ENCODE measurements at regions not wholly inside any gene's neighbourhood (a gene's known extent, or its start where the extent isn't known, plus 50 kb on each side); places are given as distances from the start of the nearest gene placed in this dataset.

DNA sequence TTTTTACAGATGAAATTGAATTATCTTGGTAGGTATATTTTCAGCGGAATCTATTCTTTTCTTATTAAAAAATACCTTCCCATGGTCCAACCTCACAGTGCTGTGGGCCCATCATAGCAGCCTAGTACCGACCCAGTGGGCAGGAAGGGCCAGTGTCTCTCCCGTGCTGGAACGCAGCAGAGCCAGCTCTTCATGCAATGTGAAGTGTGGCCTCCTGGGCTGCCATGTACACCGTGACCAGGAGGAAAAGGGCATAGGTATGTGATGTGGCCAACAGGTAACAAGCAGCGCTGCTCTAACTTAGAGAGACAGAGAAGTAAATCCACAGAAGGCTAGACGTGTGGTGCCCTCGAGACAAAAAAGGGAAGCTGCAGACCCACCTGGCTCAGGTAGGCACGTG is 221.1 kb upstream of the SALL3 start:
- Histone ChIP-seq H3K4me2 (ENCODE audit: extremely low read depth, insufficient read depth, low read length) (no peak overlapping the region), H3K36me3 (ENCODE audit: control insufficient read depth, insufficient read depth, low read length) (no peaks in the 10 kb centered on the region), H3K9me3 (ENCODE audit: control insufficient read depth, insufficient read depth, low read depth, low read length) (no peaks in the 10 kb centered on the region), H4K20me1 (ENCODE audit: control insufficient read depth, extremely low read depth, insufficient read depth, low read length) (no peaks in the 10 kb centered on the region), H2AFZ (ENCODE audit: low read length) (no peak overlapping the region), H3K9ac (ENCODE audit: insufficient read depth, low read length) (no peak overlapping the region), H3K27ac (ENCODE audit: insufficient read depth, low read length) (no peak overlapping the region), H3K79me2 (ENCODE audit: control insufficient read depth, insufficient read depth, low read length) (no peaks in the 10 kb centered on the region), H3K27me3 (ENCODE audit: control insufficient read depth, insufficient read depth, low read length) (no peaks in the 10 kb centered on the region), H3K4me3 (replicated peaks in 1 of 4; ENCODE audit: control extremely low read depth in 1 of 4, insufficient read depth in 1 of 4, low read depth in 3 of 4, low read length in 4 of 4) (no peak overlapping the region), H3K4me1 (ENCODE audit: control insufficient read depth, extremely low read depth, insufficient read depth, low read length) (no peaks in the 10 kb centered on the region)
- TF ChIP-seq, protein P1, sequence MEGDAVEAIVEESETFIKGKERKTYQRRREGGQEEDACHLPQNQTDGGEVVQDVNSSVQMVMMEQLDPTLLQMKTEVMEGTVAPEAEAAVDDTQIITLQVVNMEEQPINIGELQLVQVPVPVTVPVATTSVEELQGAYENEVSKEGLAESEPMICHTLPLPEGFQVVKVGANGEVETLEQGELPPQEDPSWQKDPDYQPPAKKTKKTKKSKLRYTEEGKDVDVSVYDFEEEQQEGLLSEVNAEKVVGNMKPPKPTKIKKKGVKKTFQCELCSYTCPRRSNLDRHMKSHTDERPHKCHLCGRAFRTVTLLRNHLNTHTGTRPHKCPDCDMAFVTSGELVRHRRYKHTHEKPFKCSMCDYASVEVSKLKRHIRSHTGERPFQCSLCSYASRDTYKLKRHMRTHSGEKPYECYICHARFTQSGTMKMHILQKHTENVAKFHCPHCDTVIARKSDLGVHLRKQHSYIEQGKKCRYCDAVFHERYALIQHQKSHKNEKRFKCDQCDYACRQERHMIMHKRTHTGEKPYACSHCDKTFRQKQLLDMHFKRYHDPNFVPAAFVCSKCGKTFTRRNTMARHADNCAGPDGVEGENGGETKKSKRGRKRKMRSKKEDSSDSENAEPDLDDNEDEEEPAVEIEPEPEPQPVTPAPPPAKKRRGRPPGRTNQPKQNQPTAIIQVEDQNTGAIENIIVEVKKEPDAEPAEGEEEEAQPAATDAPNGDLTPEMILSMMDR (conservative IDR thresholded peaks at IDR 0.05 in 1 of 2, IDR thresholded peaks at IDR 0.05 in 1 of 2; ENCODE audit: low read depth in 1 of 2, low read length in 2 of 2): no peak
- no peak for DNase-seq (ENCODE audit: low read depth in 2 of 2)

DNA sequence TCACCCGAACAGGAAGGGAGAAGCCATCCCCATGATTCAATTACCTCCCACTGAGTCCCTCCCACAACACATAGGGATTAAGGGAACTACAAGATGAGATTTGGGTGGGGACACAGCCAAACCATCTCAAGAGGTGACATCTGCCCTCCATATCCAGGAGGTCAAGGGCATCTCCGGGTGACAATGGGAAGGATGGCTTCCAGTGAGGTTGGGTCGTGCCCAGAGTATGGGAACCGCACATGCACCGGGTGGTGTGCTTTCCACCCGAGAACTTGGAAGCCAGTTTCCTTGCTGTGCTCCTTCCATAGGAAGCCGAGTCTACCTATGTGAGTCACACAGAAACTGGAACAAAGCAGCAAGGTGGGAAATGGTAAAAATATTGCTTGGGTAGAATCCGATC is 216.9 kb upstream of the SALL3 start:
- H3K27me3 ChIP-seq (ENCODE audit: control insufficient read depth, insufficient read depth, low read length): no peaks in the 10 kb centered on the region
- no peak for TF ChIP-seq EZH2 (IDR thresholded peaks at IDR 0.05; ENCODE audit: low read length, missing control alignments)
- TF ChIP-seq, protein P1 (conservative IDR thresholded peaks at IDR 0.05 in 1 of 2, IDR thresholded peaks at IDR 0.05 in 1 of 2; ENCODE audit: low read depth in 1 of 2, low read length in 2 of 2): no peak

DNA sequence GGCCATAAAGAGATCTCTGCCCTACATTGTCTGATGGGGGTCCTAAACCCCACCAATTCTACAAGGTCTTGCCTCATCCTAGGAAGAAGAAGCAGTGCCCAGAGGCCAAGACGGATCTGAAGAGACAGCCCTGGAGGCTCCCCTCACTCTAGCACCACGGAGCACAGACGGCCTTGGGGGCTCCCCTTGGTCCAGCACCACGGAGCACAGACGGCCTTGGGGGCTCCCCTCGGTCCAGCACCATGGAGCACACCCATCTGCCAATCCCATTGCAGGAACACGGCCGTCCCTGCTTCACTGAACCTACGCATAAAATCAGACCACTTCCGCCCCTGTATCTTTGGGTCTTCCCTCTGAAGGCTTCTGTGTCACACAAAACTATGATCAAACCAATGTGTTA is 215.1 kb upstream of the SALL3 start:
- H3K9me3 ChIP-seq (ENCODE audit: control insufficient read depth, insufficient read depth, low read depth, low read length): no peaks in the 10 kb centered on the region
- TF ChIP-seq, protein P1 (conservative IDR thresholded peaks at IDR 0.05 in 1 of 2, IDR thresholded peaks at IDR 0.05 in 1 of 2; ENCODE audit: low read depth in 1 of 2, low read length in 2 of 2): no peak
- no peak for TF ChIP-seq EZH2 (IDR thresholded peaks at IDR 0.05; ENCODE audit: low read length, missing control alignments)
- H2AFZ ChIP-seq (ENCODE audit: low read length): no peak overlapping the region

More for the DNA sequence above, 216.9 kb upstream of the SALL3 start:
- DNase-seq (ENCODE audit: low read depth in 2 of 2): no peak
- no peak overlapping the region for H2AFZ ChIP-seq (ENCODE audit: low read length)
- no peaks in the 10 kb centered on the region for H3K79me2 ChIP-seq (ENCODE audit: control insufficient read depth, insufficient read depth, low read length)
- no peaks in the 10 kb centered on the region for H3K9me3 ChIP-seq (ENCODE audit: control insufficient read depth, insufficient read depth, low read depth, low read length)
- H3K4me3 ChIP-seq (replicated peaks in 1 of 4; ENCODE audit: control extremely low read depth in 1 of 4, insufficient read depth in 1 of 4, low read depth in 3 of 4, low read length in 4 of 4): no peak overlapping the region
- no peaks in the 10 kb centered on the region for H3K4me1 ChIP-seq (ENCODE audit: control insufficient read depth, extremely low read depth, insufficient read depth, low read length)
- H3K36me3 ChIP-seq (ENCODE audit: control insufficient read depth, insufficient read depth, low read length): no peaks in the 10 kb centered on the region
- no peak overlapping the region for H3K27ac ChIP-seq (ENCODE audit: insufficient read depth, low read length)
- H3K9ac ChIP-seq (ENCODE audit: insufficient read depth, low read length): no peak overlapping the region
- H4K20me1 ChIP-seq (ENCODE audit: control insufficient read depth, extremely low read depth, insufficient read depth, low read length): no peaks in the 10 kb centered on the region
- no peak overlapping the region for H3K4me2 ChIP-seq (ENCODE audit: extremely low read depth, insufficient read depth, low read length)

More for the DNA sequence above, 215.1 kb upstream of the SALL3 start:
- H3K27me3 ChIP-seq (ENCODE audit: control insufficient read depth, insufficient read depth, low read length): no peaks in the 10 kb centered on the region
- no peaks in the 10 kb centered on the region for H4K20me1 ChIP-seq (ENCODE audit: control insufficient read depth, extremely low read depth, insufficient read depth, low read length)
- H3K4me3 ChIP-seq (replicated peaks in 1 of 4; ENCODE audit: control extremely low read depth in 1 of 4, insufficient read depth in 1 of 4, low read depth in 3 of 4, low read length in 4 of 4): no peak overlapping the region
- H3K9ac ChIP-seq (ENCODE audit: insufficient read depth, low read length): no peak overlapping the region
- no peaks in the 10 kb centered on the region for H3K4me1 ChIP-seq (ENCODE audit: control insufficient read depth, extremely low read depth, insufficient read depth, low read length)
- H3K4me2 ChIP-seq (ENCODE audit: extremely low read depth, insufficient read depth, low read length): no peak overlapping the region
- no peak overlapping the region for H3K27ac ChIP-seq (ENCODE audit: insufficient read depth, low read length)
- H3K79me2 ChIP-seq (ENCODE audit: control insufficient read depth, insufficient read depth, low read length): no peaks in the 10 kb centered on the region
- no peaks in the 10 kb centered on the region for H3K36me3 ChIP-seq (ENCODE audit: control insufficient read depth, insufficient read depth, low read length)
- no peak for DNase-seq (ENCODE audit: low read depth in 2 of 2)

Measured in fibroblast of lung (primary cell).